ENCODE measurements at regions not wholly inside any gene's neighbourhood (a gene's known extent, or its start where the extent isn't known, plus 50 kb on each side); places are given as distances from the start of the nearest gene placed in this dataset.

DNA sequence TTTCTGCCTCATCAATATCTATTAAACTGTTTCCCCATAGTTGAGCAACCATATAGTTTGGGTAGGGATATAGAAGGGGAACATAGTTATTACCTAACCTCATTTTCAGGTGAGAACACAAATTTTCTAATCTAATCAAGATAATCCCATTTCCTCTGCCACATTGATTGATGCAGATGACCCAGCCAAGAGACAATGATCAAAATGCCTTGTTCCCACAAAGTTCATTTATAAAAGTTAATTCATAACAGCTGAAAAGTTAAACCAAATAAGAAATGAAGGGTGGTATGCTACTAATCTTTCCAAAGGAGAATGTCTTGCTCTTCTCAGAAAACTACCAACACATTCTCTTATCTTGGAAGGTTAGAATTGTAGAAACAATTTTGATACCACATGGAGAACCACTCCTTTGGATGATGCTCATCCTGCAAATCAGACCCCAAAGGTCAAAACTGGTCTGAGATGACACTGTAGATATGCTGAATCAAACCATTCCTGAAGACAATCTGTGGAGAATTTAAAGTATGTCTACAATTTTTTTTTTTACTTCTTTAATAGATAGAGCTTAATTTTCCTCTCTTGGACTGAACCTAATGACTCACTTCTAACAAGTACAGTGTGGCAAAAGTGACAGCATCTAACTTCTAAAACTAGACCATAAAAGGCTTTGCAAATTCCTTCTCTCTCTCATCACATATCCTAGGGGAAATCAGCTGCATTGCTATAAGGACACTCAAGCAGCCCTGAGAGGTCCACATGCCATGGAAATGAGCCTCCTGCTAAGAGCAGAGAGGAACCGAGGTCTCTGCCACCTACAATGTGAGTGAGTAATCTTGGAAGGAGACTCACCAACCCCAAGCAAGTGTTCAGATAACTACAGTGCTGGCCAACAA, 586.7 kb upstream of the TUSC1 start:
- WGBS, 2 donors = 78 to 93% methylated on average over 1 of the region's 1 CpG
- H3K9me3 ChIP-seq = no peaks in the 10 kb centered on the region

DNA sequence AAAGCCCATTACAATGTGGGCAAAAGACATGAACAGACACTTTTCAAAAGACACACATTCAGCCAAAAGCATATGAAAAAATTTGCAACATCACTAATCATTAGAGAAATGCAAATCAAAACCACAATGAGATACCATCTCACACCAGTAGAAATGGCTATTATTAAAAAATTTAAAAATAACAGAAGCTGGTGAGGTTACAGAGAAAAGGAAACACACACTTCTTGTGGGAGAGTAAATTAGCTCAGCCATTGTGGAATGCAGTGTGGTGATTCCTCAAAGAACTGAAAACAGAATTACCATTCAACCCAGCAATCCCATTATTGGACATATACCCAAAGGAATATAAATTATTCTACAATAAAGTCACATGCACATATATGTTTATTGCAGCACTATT, 585.2 kb upstream of the TUSC1 start:
- H3K27ac ChIP-seq = no peak overlapping the region
- no peak for DNase-seq
- intact Hi-C loops (cut with DNase I; ENCODE audit: low total_unique reads) = no loop called here
- TF ChIP-seq, protein P1, sequence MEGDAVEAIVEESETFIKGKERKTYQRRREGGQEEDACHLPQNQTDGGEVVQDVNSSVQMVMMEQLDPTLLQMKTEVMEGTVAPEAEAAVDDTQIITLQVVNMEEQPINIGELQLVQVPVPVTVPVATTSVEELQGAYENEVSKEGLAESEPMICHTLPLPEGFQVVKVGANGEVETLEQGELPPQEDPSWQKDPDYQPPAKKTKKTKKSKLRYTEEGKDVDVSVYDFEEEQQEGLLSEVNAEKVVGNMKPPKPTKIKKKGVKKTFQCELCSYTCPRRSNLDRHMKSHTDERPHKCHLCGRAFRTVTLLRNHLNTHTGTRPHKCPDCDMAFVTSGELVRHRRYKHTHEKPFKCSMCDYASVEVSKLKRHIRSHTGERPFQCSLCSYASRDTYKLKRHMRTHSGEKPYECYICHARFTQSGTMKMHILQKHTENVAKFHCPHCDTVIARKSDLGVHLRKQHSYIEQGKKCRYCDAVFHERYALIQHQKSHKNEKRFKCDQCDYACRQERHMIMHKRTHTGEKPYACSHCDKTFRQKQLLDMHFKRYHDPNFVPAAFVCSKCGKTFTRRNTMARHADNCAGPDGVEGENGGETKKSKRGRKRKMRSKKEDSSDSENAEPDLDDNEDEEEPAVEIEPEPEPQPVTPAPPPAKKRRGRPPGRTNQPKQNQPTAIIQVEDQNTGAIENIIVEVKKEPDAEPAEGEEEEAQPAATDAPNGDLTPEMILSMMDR (IDR thresholded peaks at IDR 0.05) = no peak
- TF ChIP-seq POLR2A (IDR thresholded peaks at IDR 0.05) = no peak
- H3K4me1 ChIP-seq = no peaks in the 10 kb centered on the region
- H3K36me3 ChIP-seq (ENCODE audit: low read depth, missing control alignments) = no peaks in the 10 kb centered on the region
- H3K9me3 ChIP-seq = no peaks in the 10 kb centered on the region
- no peak overlapping the region for H3K4me3 ChIP-seq
- H3K27me3 ChIP-seq = no peaks in the 10 kb centered on the region

More for the DNA sequence above, 586.7 kb upstream of the TUSC1 start:
- Histone ChIP-seq H3K27me3 (no peaks in the 10 kb centered on the region), H3K36me3 (ENCODE audit: low read depth, missing control alignments) (no peaks in the 10 kb centered on the region), H3K27ac (no peak overlapping the region), H3K4me1 (no peaks in the 10 kb centered on the region), H3K4me3 (no peak overlapping the region)
- TF ChIP-seq, protein P1 (IDR thresholded peaks at IDR 0.05) = no peak
- no peak for TF ChIP-seq POLR2A (IDR thresholded peaks at IDR 0.05)
- intact Hi-C loops (cut with DNase I; ENCODE audit: low total_unique reads) = no loop called here
- DNase-seq = no peak

DNA sequence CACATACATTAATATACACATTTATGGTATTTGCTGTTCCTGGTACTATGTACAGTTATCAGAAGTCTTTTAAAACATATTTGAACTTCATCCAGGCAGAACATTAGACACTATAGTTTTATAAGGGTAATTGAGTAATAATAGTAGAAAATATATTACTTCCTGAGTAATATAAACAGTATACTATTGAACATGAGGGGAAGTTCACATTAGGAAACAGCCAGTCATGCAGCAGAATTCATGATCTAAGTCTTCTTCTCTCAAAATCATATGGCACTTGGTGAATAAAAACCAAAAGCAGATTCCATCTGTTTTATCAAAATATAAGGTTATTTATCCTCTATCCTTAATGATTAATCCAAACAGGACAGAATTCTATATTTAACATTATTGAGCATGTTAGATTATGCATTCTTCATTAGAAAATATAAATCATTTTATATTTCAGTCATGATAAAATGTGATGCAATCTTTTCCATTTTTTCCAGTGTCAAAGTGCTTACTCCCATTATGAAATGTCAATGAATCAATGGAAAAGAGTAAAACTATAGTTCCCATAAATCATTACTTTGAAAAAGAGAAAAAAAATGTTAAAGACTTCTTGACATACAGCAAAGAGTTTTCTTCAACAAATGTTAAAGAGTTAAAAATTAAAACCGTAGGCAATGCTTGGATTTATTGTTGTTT, 584.3 kb upstream of the TUSC1 start:
- 79 to 89% methylated on average over 1 of the region's 1 CpG for whole genome bisulfite sequencing, 2 donors

DNA sequence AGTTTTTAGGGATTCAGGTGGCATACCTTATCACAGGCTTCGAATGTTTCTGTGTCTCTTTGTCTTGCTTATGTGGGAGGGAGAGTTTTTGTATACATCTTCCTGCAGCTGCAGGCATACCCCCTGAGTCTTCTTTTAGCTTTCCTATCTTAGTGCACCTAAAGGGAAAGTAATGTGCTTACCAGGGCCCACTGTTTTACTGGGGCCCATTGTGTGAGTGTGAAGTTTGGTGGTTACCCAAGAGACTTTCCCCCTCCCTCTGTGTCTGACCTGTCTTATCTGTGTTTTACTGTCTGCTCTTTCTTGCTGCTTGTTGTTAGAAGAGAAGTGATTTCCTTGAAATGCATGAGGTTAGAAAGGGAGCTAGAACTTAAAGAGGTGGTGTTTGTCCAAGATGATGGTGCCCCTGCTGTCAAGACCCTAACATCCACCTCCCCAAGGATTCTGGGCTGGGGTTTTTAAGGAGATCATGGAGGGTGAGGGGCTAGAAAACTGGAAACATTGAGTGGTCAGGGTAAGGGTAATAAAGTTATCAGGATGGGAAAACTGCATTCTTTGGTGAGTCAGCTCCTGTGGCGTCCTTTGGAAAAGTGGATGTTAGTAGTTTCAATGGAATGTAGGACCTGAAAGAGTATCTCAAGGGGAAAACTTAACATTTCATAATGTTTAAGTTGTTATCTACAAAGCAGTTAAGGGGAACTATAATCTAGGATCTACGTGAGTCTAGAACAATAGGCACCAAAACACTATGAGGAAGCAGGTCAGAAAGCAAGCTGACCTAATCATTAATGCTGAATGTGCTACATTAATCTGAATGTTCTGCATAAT, 583.5 kb upstream of the TUSC1 start:
- Histone ChIP-seq H3K27me3 (no peaks in the 10 kb centered on the region), H3K4me3 (no peak overlapping the region), H3K9me3 (no peaks in the 10 kb centered on the region), H3K27ac (no peak overlapping the region), H3K4me1 (no peaks in the 10 kb centered on the region), H3K36me3 (ENCODE audit: low read depth, missing control alignments) (no peaks in the 10 kb centered on the region)
- TF ChIP-seq, protein P1 (IDR thresholded peaks at IDR 0.05) = no peak
- no peak for TF ChIP-seq POLR2A (IDR thresholded peaks at IDR 0.05)
- intact Hi-C loops (cut with DNase I; ENCODE audit: low total_unique reads) = no loop called here
- no peak for DNase-seq
- WGBS, 2 donors = 67 to 81% methylated on average over 3 of the region's 3 CpGs

More for the DNA sequence above, 584.3 kb upstream of the TUSC1 start:
- Histone ChIP-seq H3K36me3 (ENCODE audit: low read depth, missing control alignments) (no peaks in the 10 kb centered on the region), H3K4me3 (no peak overlapping the region), H3K9me3 (no peaks in the 10 kb centered on the region), H3K27me3 (no peaks in the 10 kb centered on the region), H3K27ac (no peak overlapping the region), H3K4me1 (no peaks in the 10 kb centered on the region)
- TF ChIP-seq, protein P1 (IDR thresholded peaks at IDR 0.05) = no peak
- TF ChIP-seq POLR2A (IDR thresholded peaks at IDR 0.05) = no peak
- intact Hi-C loops (cut with DNase I; ENCODE audit: low total_unique reads) = no loop called here
- no peak for DNase-seq

Measured in testis (tissue), 2 donors.